NT2/D1 (cell line): ENCODE measurements at regions not wholly inside any gene's neighbourhood (a gene's known extent, or its start where the extent isn't known, plus 50 kb on each side); places are given as distances from the start of the nearest gene placed in this dataset.

ENCODE experiments used
- SUZ12 ChIP-seq: IDR thresholded peaks from 2 replicates; pipeline ENCODE4 v1.6.1; 2011; ENCODE audit not compliant: insufficient read length, insufficient read depth; ENCODE audit errors: extremely low read depth
- YY1 ChIP-seq: IDR thresholded peaks from 2 replicates; pipeline ENCODE4 v1.6.1; 2011; ENCODE audit not compliant: insufficient read length, insufficient read depth
- ZNF274 ChIP-seq: IDR thresholded peaks from 2 replicates; pipeline ENCODE4 v1.6.1; 2011; ENCODE audit warnings: mild to moderate bottlenecking, low read depth, low read length

- no peak for TF ChIP-seq YY1
- TF ChIP-seq ZNF274 = no peak
- no peak for TF ChIP-seq SUZ12
Measured at GRCh38 chr20:60080401-60080800, 122.2 kb downstream of the CDH26 start.
